ENCODE measurements at regions not wholly inside any gene's neighbourhood (a gene's known extent, or its start where the extent isn't known, plus 50 kb on each side); places are given as distances from the start of the nearest gene placed in this dataset.

DNA sequence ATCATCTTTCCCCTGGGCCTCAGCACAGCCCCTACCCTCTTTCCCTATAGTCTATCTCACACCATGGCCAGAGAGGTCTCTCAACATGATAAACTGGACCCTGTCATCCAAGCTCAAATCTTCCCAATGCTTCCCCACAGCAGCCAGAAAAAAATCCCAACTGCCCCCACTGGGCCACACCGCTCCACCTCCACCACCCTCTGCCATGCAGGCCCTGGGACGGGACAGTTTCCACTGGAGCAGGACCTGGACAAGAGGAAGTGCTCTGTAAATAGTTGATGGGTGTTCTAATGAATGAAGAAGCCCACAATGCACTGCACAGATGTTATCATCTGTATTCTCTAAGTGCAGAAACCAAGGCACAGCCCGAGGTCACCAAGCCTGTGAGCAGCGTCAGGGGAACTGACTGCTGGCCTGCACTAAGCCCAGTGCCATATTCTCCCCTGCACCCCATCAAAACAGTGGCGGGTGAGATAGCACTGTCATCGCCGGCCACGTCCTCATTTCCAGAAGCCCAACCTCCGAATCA lies 161.1 kb downstream of the NUP210 start:
- Histone ChIP-seq H3K27ac (ENCODE audit: low read length) (no peak overlapping the region), H3K9me3 (ENCODE audit: control insufficient read depth, low read depth, low read length) (no peaks in the 10 kb centered on the region), H3K4me3 (ENCODE audit: low read length) (no peak overlapping the region), H3K27me3 (ENCODE audit: control insufficient read depth, insufficient read depth, low read length) (peaks cover 19% of the 10 kb centered on the region), H3K36me3 (ENCODE audit: control insufficient read depth, insufficient read depth, low read length) (no peaks in the 10 kb centered on the region), H3K4me1 (ENCODE audit: control insufficient read depth, insufficient read depth, low read length) (no peaks in the 10 kb centered on the region)
- DNase-seq, result no peak
- no CpG with 5 or more reads among the region's 9 CpGs for WGBS (ENCODE audit: insufficient coverage, low lambda C conversion rate)

DNA sequence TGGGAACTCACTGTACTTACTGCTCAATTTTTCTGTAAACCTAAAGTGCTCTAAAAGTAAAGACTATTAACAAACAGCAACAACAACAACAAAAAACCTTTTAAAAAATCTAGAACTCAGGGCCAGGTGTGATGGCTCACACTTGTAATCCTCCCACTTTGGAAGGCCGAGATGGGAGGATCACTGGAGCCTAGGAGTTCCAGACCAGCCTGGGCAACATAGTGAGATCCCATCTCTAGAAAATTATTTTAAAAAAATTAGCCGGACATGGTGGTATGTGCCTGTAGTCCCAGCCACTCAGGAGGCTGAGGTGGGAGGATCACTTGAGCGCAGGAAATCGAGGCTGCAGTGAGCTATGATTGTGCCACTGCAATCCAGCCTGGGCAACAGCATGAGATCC lies 161.8 kb downstream of the NUP210 start:
- no peak for DNase-seq
- 80% methylated on average over 1 of the region's 4 CpGs for WGBS (ENCODE audit: insufficient coverage, low lambda C conversion rate)

DNA sequence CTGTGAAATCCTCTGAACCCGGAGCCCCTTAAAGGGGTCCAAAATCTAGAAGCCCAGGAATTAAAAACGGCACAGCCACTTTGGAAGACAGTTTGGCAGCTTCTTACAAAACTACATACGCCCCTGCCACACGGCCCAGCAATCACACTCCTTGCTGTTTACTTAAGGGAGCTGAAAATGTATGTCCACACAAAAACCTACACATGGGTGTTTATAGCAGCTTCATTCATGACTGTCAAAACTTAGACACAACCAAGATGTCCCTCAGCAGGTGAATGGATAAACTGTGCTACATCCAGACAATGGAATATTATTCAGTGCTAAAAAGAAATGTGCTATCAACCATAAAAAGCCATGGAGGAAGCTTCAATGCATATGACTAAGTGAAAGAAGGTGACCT lies 162.5 kb downstream of the NUP210 start:
- H3K9me3 ChIP-seq (ENCODE audit: control insufficient read depth, low read depth, low read length), result no peaks in the 10 kb centered on the region
- WGBS (ENCODE audit: insufficient coverage, low lambda C conversion rate), result no CpG with 5 or more reads among the region's 4 CpGs

More for the DNA sequence above, 161.8 kb downstream of the NUP210 start:
- H3K9me3 ChIP-seq (ENCODE audit: control insufficient read depth, low read depth, low read length), result no peaks in the 10 kb centered on the region
- peaks cover 19% of the 10 kb centered on the region for H3K27me3 ChIP-seq (ENCODE audit: control insufficient read depth, insufficient read depth, low read length)
- H3K27ac ChIP-seq (ENCODE audit: low read length), result no peak overlapping the region
- H3K36me3 ChIP-seq (ENCODE audit: control insufficient read depth, insufficient read depth, low read length), result no peaks in the 10 kb centered on the region
- no peaks in the 10 kb centered on the region for H3K4me1 ChIP-seq (ENCODE audit: control insufficient read depth, insufficient read depth, low read length)
- H3K4me3 ChIP-seq (ENCODE audit: low read length), result no peak overlapping the region

DNA sequence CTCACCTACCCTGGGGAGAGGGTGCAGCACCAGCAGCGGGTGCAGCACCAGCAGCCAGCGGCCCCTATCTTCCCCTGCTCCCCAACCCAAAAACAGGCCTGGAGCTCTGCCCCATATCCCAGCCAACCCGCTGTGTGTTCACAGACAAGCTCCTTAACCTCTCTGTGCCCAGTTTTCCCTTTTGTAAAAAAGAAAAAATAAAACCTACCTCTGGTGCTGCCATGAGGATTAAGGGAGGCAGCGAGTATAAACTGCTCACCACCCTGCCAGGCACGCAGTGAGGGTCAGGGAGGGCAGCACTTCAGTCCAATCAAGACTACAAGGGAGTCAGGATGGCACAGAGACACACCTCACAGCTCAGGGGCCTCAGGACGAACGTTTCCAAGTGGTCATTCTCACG lies 163.3 kb downstream of the NUP210 start:
- H3K4me1 ChIP-seq (ENCODE audit: control insufficient read depth, insufficient read depth, low read length), result no peaks in the 10 kb centered on the region
- H3K27ac ChIP-seq (ENCODE audit: low read length), result no peak overlapping the region
- H3K36me3 ChIP-seq (ENCODE audit: control insufficient read depth, insufficient read depth, low read length), result no peaks in the 10 kb centered on the region
- DNase-seq, result no peak
- H3K4me3 ChIP-seq (ENCODE audit: low read length), result no peak overlapping the region
- H3K9me3 ChIP-seq (ENCODE audit: control insufficient read depth, low read depth, low read length), result no peaks in the 10 kb centered on the region
- 100% methylated on average over 1 of the region's 8 CpGs for WGBS (ENCODE audit: insufficient coverage, low lambda C conversion rate)
- peaks cover 19% of the 10 kb centered on the region for H3K27me3 ChIP-seq (ENCODE audit: control insufficient read depth, insufficient read depth, low read length)

More for the DNA sequence above, 162.5 kb downstream of the NUP210 start:
- Histone ChIP-seq H3K27me3 (ENCODE audit: control insufficient read depth, insufficient read depth, low read length) (peaks cover 19% of the 10 kb centered on the region), H3K4me1 (ENCODE audit: control insufficient read depth, insufficient read depth, low read length) (no peaks in the 10 kb centered on the region), H3K36me3 (ENCODE audit: control insufficient read depth, insufficient read depth, low read length) (no peaks in the 10 kb centered on the region), H3K27ac (ENCODE audit: low read length) (no peak overlapping the region), H3K4me3 (ENCODE audit: low read length) (no peak overlapping the region)
- DNase-seq, result no peak

DNA sequence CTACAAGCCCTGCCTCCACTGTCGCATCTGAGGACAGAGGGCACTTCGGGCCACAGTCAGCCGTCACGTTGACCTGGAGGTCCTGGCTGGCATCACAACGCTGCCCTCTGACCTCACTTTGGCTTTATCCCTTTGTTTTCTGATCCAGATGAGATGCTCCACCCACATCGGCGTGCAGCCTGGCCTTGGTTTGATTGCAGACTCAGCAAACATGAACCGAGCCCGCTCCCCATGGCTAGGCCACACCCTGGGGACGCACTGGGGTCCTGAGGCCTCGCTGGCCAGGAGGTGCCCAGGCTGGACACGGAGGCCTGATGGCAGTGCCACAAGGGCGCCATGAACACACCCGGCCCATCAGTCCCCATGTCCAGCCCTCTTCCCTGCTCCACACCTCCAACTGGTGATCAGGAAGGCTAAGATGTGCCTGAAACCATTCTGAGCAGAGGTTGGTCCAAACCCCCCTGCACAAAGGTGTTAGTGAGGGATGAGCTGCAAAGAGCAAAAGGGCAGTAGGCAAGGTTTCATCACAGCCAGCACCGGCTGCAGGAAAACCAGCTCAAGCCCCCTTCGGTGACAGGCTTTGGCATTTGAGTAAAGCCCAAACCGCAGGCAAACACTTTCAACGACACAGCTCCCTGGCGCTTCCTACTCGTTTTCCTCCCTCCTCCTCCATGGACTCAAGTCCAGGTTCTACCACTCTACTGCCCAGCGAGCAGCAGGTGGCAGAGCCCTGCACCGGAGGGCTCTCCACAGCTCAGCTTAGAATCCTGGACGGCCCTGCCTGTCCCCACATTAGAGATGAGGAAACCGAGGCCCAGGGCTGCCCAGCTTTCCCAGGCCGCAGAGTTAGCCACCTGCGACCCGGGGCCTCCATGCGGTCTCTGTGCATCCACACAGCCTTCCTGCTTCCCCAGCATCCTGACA lies 165.8 kb downstream of the NUP210 start:
- WGBS (ENCODE audit: insufficient coverage, low lambda C conversion rate), result no CpG with 5 or more reads among the region's 28 CpGs
- peaks cover 15% of the 10 kb centered on the region for H3K27me3 ChIP-seq (ENCODE audit: control insufficient read depth, insufficient read depth, low read length)
- no peak overlapping the region for H3K4me3 ChIP-seq (ENCODE audit: low read length)
- no peaks in the 10 kb centered on the region for H3K36me3 ChIP-seq (ENCODE audit: control insufficient read depth, insufficient read depth, low read length)
- no peak for DNase-seq
- no peak overlapping the region for H3K27ac ChIP-seq (ENCODE audit: low read length)
- H3K9me3 ChIP-seq (ENCODE audit: control insufficient read depth, low read depth, low read length), result no peaks in the 10 kb centered on the region
- H3K4me1 ChIP-seq (ENCODE audit: control insufficient read depth, insufficient read depth, low read length), result no peaks in the 10 kb centered on the region

DNA sequence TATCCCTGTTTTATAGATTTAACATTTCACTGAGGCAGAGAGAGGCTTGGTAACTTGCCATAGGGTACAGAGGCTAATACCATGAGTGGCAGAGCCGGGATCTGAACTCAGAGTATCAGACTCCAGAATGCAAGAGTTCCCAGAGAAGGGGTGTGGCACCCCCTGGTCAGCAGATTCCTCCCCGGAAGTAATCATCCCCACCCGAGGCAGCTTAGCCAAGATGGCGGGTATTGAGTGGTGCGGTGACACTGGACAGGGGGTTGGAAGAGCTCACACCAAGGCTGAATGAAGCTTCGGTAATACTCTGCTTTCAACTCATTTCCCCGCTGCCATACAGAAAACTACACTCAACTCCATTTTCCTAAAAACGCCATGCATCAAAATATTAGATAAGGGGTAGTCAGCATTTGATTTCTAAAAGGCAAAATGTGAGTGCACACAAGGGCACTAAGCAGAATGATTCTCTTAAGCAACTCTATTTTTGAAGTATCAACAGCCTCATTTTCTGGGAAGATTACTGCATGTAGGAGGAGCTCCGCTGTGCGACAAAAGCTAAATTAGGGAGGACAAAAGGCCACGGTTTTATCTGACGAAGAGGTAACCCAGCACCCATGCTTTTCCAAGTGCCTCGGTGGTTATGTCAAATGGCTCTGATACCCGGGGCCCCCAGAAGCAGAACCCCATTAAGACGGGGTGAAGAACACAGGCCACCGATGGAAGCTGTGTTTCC lies 166.7 kb downstream of the NUP210 start:
- H3K36me3 ChIP-seq (ENCODE audit: control insufficient read depth, insufficient read depth, low read length), result no peaks in the 10 kb centered on the region
- no peaks in the 10 kb centered on the region for H3K4me1 ChIP-seq (ENCODE audit: control insufficient read depth, insufficient read depth, low read length)
- H3K9me3 ChIP-seq (ENCODE audit: control insufficient read depth, low read depth, low read length), result no peaks in the 10 kb centered on the region
- no peak overlapping the region for H3K4me3 ChIP-seq (ENCODE audit: low read length)
- DNase-seq, result no peak
- WGBS (ENCODE audit: insufficient coverage, low lambda C conversion rate), result 90% methylated on average over 2 of the region's 16 CpGs
- no peak overlapping the region for H3K27ac ChIP-seq (ENCODE audit: low read length)
- peaks cover 15% of the 10 kb centered on the region for H3K27me3 ChIP-seq (ENCODE audit: control insufficient read depth, insufficient read depth, low read length)

DNA sequence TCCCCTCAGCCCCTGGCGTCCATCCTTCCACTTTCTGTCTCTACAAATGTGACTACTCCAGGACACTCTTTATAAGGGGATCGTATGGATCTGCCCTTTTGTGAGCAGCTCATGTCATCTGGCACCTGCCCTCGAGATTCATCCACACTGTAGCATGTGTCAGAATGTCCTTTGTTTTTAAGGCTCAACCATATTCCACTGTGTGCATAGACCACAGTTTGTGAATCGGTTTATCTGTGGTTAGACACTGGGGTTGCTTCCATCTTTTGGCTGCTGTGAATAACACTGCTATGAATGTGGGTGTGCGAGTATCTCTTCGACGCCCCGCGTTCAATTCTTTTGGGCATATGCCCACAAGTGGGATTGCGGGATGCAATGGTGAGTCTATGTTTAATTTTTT lies 167.9 kb downstream of the NUP210 start:
- Histone ChIP-seq H3K4me1 (ENCODE audit: control insufficient read depth, insufficient read depth, low read length) (no peaks in the 10 kb centered on the region), H3K9me3 (ENCODE audit: control insufficient read depth, low read depth, low read length) (no peaks in the 10 kb centered on the region), H3K27ac (ENCODE audit: low read length) (no peak overlapping the region), H3K4me3 (ENCODE audit: low read length) (no peak overlapping the region), H3K27me3 (ENCODE audit: control insufficient read depth, insufficient read depth, low read length) (peaks cover 11% of the 10 kb centered on the region), H3K36me3 (ENCODE audit: control insufficient read depth, insufficient read depth, low read length) (no peaks in the 10 kb centered on the region)
- WGBS (ENCODE audit: insufficient coverage, low lambda C conversion rate), result 100% methylated on average over 1 of the region's 10 CpGs
- DNase-seq, result no peak

DNA sequence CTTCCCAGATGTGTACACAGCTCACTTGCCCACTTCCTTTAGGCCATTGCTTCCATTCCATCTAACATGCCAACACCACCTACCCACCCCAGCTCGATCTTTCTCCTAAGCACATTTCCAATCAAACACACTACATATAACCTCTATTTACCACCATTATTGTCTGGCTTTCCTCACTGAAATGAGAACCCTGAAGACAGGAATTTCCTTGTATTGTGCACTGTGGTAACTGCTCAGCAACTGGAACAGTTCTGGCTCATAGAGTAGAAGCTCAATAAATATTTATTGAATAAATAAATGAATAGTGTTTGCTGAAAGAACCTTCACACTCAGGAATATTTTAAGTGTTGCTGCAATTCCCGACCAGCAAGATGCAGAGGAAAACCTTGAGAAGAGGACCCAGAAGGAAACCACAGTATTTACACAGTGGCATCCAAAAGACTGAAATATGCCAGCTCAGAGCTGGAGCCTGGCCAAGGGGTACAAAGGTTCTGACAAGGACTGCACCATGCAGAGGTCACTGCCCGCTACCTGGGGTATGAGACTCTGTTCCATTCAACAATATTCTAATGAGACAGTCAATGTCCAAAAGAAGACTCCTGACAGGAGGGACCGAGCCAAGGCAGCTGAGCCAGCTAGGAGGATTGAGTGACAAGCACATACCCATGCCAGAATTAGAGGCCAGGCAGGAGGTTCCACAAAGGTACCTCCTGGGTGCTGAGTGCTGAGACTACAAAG lies 168.8 kb downstream of the NUP210 start:
- H3K4me1 ChIP-seq (ENCODE audit: control insufficient read depth, insufficient read depth, low read length), result no peaks in the 10 kb centered on the region
- no peaks in the 10 kb centered on the region for H3K9me3 ChIP-seq (ENCODE audit: control insufficient read depth, low read depth, low read length)
- 67% methylated on average over 1 of the region's 4 CpGs for WGBS (ENCODE audit: insufficient coverage, low lambda C conversion rate)
- H3K36me3 ChIP-seq (ENCODE audit: control insufficient read depth, insufficient read depth, low read length), result no peaks in the 10 kb centered on the region
- no peak overlapping the region for H3K27ac ChIP-seq (ENCODE audit: low read length)
- no peak for DNase-seq
- peaks cover 7% of the 10 kb centered on the region for H3K27me3 ChIP-seq (ENCODE audit: control insufficient read depth, insufficient read depth, low read length)
- H3K4me3 ChIP-seq (ENCODE audit: low read length), result no peak overlapping the region

DNA sequence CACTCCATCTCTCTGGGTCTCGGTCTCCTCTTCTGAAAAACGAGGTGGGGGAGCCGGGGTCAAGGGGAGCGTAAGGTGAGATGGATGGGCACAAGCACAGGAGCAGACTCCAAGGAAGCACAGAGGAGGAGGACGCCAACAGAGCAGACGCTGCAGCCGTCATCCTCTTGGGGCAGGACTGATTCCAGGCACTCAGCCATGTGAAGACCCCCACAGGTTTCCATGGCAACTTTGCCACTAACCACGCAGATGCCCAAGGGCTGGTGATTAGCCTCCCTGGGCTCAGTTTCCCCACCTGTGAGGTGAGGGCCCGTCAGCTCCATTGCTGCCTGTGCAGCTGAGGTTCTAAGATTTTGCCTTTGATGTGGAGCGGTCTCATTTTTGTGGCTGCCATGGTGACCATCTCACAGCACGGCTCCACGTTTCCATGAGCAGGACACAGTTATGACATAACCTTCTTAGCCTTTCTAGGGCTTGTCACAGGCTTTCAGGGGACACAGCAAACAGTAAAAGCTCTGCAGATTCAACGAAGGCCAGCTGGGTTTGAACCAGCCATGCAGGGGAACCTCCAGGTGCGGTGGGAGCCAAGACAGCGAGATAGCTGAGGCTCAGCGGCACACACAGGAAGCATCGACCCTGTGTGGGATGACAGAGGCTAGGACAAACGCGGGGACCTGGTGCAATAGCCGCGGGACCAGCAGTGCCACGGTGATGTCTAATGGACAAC lies 170.3 kb downstream of the NUP210 start:
- Histone ChIP-seq H3K4me3 (ENCODE audit: low read length) (no peak overlapping the region), H3K36me3 (ENCODE audit: control insufficient read depth, insufficient read depth, low read length) (no peaks in the 10 kb centered on the region), H3K27ac (ENCODE audit: low read length) (no peak overlapping the region), H3K4me1 (ENCODE audit: control insufficient read depth, insufficient read depth, low read length) (no peaks in the 10 kb centered on the region), H3K9me3 (ENCODE audit: control insufficient read depth, low read depth, low read length) (no peaks in the 10 kb centered on the region), H3K27me3 (ENCODE audit: control insufficient read depth, insufficient read depth, low read length) (peaks cover 3% of the 10 kb centered on the region)
- no CpG with 5 or more reads among the region's 22 CpGs for WGBS (ENCODE audit: insufficient coverage, low lambda C conversion rate)
- DNase-seq, result no peak

Data from large intestine (tissue), 3 donors.